Inflammatory macrophage treated with lipopolysaccharide for 1 hour (primary cell): ENCODE measurements at regions not wholly inside any gene's neighbourhood (a gene's known extent, or its start where the extent isn't known, plus 50 kb on each side); places are given as distances from the start of the nearest gene placed in this dataset.
"Not testable (repeated sequence)": the region's sequence is repeated elsewhere in the genome, so short reads cannot be mapped to it uniquely, and the experiment has no call there.

Experiments used
- DNase-seq, 2 donors: peaks; one replicate each; pipeline ENCODE4 v3.0.0-alpha.2; 2020 to 2022

DNA sequence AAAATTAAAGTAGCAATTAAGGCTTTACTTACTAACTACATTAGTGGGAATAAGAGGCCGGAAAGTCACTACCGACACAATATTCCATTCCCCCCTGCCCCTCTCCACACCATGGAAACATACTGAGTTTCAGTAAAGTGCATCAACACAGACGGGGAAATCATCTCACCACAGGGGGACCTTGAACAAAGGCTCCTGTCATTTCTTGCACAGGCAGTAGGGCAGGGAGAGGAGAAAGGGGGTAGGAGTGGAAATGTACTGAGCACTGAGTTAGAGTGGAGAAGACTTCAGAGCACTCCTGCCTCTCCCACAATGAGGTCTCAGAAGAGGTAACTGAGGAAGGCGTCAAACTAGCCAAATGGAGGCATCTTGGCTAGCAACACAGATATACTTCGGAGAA is 1426.9 kb upstream of the EYS start:
- DNase-seq: no peak

- no peak for DNase-seq
These were observed 1424.8 kb upstream of the EYS start for GRCh38 chr6:67131827-67132226.

- no peak for DNase-seq
These were observed 1422.8 kb upstream of the EYS start for GRCh38 chr6:67129780-67130179.

DNA sequence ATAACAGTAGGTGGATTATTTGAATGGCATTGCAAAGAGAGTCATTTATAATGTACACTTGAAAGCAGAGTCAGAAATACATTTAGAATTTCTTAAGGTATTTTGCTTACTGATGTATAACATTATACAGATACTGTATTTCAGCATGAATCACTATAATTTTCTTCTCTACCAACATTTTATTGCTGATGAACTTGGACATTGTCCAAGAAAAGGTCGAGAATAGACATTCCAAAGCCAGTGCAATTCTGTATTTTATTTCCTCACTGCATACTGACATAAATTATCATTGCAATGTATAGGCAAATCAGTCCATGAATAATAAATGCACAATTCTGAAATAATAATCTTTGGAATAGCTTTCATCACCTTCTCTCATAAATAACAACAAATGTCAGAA is 1420.0 kb upstream of the EYS start:
- DNase-seq: no peak

DNA sequence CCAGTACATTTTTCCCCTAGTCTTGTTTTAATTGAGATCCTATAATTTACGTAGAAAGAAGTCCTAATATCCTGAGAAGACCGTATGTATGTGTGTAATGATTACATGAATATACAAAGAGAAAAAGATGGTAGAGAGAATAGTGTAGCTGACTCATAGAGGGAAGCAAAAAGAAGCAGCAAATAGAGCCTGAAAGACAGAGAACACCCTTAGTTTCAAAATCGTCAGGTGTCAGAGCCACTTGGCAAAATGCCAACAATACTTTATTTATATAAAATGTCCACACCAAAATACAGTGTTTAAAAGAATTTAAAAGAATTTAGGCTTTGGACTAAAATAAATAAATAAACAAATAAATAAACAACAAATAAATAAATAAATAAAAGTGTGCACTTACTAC is 1414.1 kb upstream of the EYS start:
- no peak for DNase-seq

DNA sequence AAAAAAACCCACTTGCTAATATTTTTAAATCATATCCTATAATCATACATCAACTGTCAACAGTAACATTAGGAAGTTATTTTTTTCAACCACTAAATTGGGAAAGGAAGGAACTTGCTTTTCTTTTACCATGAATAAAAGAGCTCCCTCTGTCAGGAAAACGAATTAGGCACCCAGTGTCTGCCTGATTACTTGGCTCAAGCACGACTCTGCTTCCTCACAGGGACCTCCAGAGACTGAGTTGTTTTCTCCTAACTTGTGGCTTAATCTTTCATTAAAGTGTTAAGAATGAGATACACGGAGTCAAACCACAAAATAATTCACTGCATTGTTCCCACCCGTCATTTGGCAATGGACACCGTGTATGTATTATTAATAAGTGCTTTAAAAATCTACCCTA is 1405.1 kb upstream of the EYS start:
- no peak for DNase-seq

DNA sequence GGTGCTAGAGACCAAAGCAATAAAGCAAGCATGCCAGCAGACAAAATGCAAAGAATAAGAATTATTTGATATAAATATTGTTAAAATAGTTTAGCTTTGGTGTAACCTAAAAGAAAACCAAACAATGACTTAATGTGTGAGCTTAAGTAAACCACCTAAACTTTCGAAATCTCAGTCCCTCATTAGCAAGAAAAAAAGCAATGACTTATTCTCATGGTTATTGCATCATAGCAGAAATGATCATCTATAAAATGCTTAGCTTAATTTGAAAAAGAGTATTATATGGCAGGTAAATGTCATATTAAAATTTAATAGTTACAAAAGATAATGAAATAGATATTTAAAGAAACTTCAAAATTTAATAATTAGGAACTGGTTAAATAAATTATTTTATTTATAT is 1395.7 kb upstream of the EYS start:
- no peak for DNase-seq

DNA sequence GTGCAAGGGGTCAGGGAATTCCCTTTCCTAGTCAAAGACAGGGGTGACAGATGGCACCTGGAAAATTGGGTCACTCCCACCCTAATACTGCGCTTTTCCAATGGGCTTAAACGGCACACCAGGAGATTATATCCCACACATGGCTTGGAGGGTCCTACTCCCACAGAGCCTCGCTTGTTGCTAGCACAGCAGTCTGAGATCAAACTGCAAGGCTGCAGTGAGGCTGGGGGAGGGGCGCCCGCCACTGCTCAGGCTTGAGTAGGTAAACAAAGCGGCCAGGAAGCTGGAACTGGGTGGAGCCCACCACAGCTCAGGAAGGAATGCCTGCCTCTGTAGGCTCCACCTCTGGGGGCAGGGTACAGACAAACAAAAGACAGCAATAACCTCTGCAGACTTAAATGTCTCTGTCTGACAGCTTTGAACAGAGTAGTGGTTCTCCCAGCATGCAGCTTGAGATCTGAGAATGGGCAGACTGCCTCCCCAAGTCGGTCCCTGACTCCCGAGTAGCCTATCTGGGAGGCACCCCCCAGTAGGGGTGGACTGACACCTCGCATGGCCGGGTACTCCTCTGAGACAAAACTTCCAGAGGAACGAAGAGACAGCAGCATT is 1388.7 kb upstream of the EYS start:
- not testable (repeated sequence) for DNase-seq

DNA sequence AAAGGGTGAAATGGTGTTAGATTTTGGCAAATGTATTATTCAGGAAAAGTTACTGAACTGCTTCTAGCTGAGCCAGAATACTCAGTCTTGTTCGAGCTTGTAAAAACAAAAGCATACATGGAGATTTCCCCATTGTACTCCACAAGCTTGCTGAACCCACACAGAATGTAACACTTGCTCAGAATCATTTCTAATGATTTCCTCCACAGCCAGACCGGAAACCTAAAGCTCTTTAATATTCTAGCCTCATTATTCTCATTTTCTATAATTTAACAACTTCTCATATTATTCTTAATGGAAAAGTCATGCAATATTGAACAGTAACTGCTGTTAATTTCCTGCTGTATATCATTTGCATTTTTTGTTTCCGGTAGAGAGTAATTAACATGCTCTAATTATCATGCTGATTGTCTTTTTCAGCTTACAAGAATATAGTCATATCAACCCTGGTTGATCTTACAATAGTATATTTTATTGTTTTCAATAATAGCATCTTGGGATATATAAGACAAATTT is 1387.5 kb upstream of the EYS start:
- DNase-seq: no peak

GRCh38 chr6:67073938-67074337 is 1366.9 kb upstream of the EYS start:
- no peak for DNase-seq

GRCh38 chr6:67068781-67069180 is 1361.8 kb upstream of the EYS start:
- DNase-seq: no peak

DNA sequence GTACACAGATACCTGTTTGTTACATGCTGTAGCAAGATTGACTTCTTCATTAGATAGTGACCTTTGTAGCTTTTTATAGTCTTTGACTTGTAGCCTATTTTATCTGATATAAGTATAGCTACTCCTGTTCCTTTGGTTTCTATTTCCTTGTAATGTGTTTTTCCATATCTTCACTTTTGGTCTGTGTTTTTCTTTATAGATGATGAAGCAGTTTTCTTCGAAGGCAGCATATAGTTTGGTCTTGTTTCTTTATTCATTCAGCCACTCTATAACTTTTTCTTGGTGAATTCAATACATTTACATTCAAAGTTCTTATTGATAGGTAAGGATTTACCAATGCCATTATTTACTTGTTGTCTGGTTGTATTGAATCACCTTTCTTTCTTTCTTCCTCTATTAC is 1357.3 kb upstream of the EYS start:
- no peak for DNase-seq

DNA sequence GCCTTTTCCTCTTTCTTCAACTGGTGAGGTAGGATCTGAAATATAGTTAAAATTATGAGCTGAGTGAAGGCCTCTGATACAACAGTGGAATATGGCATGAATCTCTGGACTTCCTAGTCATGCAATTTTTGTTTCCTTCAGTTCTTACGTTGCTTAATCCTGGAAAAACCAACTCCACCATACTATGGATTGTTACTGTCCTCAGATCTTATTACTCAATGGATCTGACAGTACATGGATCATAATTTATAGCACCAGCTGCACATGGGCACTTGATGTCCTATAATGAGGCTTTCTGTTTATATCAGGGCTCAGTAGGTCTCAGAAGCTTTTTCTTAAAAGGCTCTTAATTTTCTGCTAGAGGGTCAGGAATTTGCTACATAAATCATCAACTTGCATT is 1341.0 kb upstream of the EYS start:
- DNase-seq: no peak

GRCh38 chr6:67045076-67045475 is 1338.0 kb upstream of the EYS start:
- DNase-seq: no peak

GRCh38 chr6:67031451-67031850 is 1324.4 kb upstream of the EYS start:
- no peak for DNase-seq

- no peak for DNase-seq
These were observed 1323.8 kb upstream of the EYS start for GRCh38 chr6:67030861-67031260.

- no peak for DNase-seq
These were observed 1310.0 kb upstream of the EYS start for GRCh38 chr6:67016921-67017460.

- DNase-seq: no peak
These were observed 1304.4 kb upstream of the EYS start for GRCh38 chr6:67011441-67011840.

DNA sequence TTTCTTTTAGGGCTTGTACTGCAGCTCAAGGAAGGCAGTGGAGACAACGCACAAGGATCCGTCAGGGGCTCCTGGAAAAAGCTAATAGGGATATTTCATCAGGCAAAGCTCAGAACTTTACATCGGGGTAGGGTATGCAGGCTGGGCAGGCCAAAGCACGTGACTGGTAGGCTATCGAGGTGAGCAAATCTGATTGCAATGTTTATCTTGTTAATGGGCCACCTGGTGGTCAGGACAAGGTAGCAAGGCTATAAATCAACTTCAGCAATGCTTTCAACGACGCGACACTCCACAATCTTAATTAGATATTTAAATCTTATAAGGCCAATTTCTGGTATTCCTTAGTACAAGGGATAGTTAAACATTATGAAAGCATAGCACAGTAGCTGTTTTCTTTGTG is 1302.8 kb upstream of the EYS start:
- DNase-seq: no peak

DNA sequence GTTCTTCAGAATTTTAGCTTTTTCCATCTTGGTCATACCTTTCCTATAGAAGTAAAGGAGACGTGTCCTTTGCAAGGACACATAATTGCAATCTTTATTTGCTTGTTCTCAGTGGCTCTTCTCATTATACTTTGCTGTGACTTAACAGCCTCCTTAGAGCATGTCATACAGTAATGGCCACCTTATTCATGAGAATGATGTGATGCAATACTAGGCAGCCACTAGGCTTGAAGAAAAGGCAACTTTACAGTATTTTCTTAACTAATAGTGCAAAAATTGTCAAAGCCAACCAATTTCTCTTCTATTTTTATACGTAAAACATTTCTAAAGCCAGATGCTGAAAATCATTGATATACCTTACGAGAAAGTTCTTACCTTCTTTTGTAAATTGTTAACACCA is 1296.8 kb upstream of the EYS start:
- DNase-seq: no peak

DNA sequence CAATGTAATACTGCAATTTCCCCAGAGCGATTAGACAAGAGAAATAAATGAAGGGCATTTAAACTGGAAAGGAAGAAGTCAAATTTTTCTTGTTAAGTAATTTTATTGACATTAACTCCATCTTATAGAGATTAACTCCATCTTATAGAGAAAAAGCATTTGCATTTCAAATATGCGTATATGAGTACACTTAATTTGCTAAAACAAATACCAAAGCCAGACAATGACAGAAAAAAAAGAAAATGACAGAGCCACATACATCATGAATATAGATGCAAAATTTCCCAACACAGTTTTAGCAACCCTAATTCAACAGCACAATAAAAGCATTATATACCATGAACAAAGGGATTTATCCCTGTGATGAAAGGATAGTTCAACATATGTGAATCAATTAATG is 1293.1 kb upstream of the EYS start:
- no peak for DNase-seq

- DNase-seq: not testable (repeated sequence)
These were observed 1290.6 kb upstream of the EYS start for GRCh38 chr6:66997579-66997978.

- no peak for DNase-seq
These were observed 1288.6 kb upstream of the EYS start for GRCh38 chr6:66995669-66996068.

GRCh38 chr6:66993708-66994107 is 1286.7 kb upstream of the EYS start:
- not testable (repeated sequence) for DNase-seq

- no peak for DNase-seq
These were observed 1286.2 kb upstream of the EYS start for GRCh38 chr6:66993272-66993671.
